DOHH2 (cell line): ENCODE measurements at regions not wholly inside any gene's neighbourhood (a gene's known extent, or its start where the extent isn't known, plus 50 kb on each side); places are given as distances from the start of the nearest gene placed in this dataset.

Source experiments
- H3F3A ChIP-seq: fragments of 200-600 bp; sonication (generic), shearing (Covaris generic); 2 replicates; pipeline ENCODE4 v1.6.0; 2016; ENCODE audit warnings: antibody characterized with exemption, mild to moderate bottlenecking; ENCODE audit not compliant: control insufficient read depth, insufficient read depth
- H3K27ac ChIP-seq: fragments of 200-600 bp; sonication (generic); 2 replicates; pipeline ENCODE4 v1.5.1; 2014; ENCODE audit warnings: low read depth, mild to moderate bottlenecking, low read length, moderate library complexity
- H3K27me3 ChIP-seq: fragments of 200-600 bp; sonication (generic); 2 replicates; pipeline ENCODE4 v1.6.1; 2014; ENCODE audit warnings: mild to moderate bottlenecking, low read length, mixed read lengths; ENCODE audit not compliant: control insufficient read depth
- H3K36me3 ChIP-seq: fragments of 200-600 bp; sonication (generic); 2 replicates; pipeline ENCODE4 v1.6.1; 2014; ENCODE audit warnings: mild to moderate bottlenecking, low read length, moderate library complexity, mixed read lengths; ENCODE audit not compliant: control insufficient read depth
- H3K4me1 ChIP-seq: fragments of 200-600 bp; sonication (generic); 2 replicates; pipeline ENCODE4 v1.6.1; 2014; ENCODE audit warnings: mild to moderate bottlenecking, low read length, mixed read lengths; ENCODE audit not compliant: control insufficient read depth
- H3K4me2 ChIP-seq: fragments of 200-600 bp; sonication (generic); 2 replicates; pipeline ENCODE4 v1.6.0; 2014; ENCODE audit warnings: mild to moderate bottlenecking, low read length, moderate library complexity
- H3K4me3 ChIP-seq: fragments of 200-600 bp; sonication (generic); 2 replicates; pipeline ENCODE4 v1.5.1; 2014; ENCODE audit warnings: mild to moderate bottlenecking, low read length, mixed read lengths
- H3K79me2 ChIP-seq: fragments of 200-600 bp; sonication (generic); 2 replicates; pipeline ENCODE4 v1.6.1; 2014; ENCODE audit warnings: mild to moderate bottlenecking, low read length, mixed read lengths; ENCODE audit not compliant: control insufficient read depth
- H3K9me2 ChIP-seq: fragments of 200-600 bp; sonication (generic); replicated peaks from 2 replicates; pipeline ENCODE4 v1.6.1; 2014; ENCODE audit warnings: mild to moderate bottlenecking, low read length, mixed read lengths; ENCODE audit not compliant: control insufficient read depth
- H3K9me3 ChIP-seq: fragments of 200-600 bp; sonication (generic); 2 replicates; pipeline ENCODE4 v1.6.1; 2014; ENCODE audit warnings: antibody characterized with exemption, low read length, mixed read lengths; ENCODE audit not compliant: control insufficient read depth, insufficient read depth
- H4K20me1 ChIP-seq: fragments of 200-600 bp; sonication (generic); 2 replicates; pipeline ENCODE4 v1.6.0; 2014; ENCODE audit warnings: low read depth, mild to moderate bottlenecking, antibody characterized with exemption, low read length, moderate library complexity; ENCODE audit not compliant: control insufficient read depth, insufficient read depth
- CTCF ChIP-seq: fragments of 200-600 bp; sonication (generic); IDR thresholded peaks from one replicate; pipeline ENCODE4 v1.5.1; 2014; ENCODE audit warnings: antibody characterized with exemption, mild to moderate bottlenecking, low read depth, low read length; ENCODE audit not compliant: poor library complexity, severe bottlenecking
- EZH2phosphoT487 ChIP-seq: fragments of 200-600 bp; sonication (generic); IDR thresholded peaks from 2 replicates; pipeline ENCODE4 v1.6.1; 2017; ENCODE audit warnings: borderline replicate concordance, mild to moderate bottlenecking, antibody characterized with exemption, low read length, moderate library complexity, mixed read lengths

- Histone ChIP-seq H4K20me1 (no peaks in the 10 kb centered on the region), H3K27me3 (no peaks in the 10 kb centered on the region), H3K4me1 (no peaks in the 10 kb centered on the region), H3K79me2 (no peaks in the 10 kb centered on the region), H3K9me3 (no peaks in the 10 kb centered on the region), H3K9me2 (no peaks in the 10 kb centered on the region), H3K4me2 (no peak overlapping the region), H3K36me3 (no peaks in the 10 kb centered on the region), H3F3A (no peaks in the 10 kb centered on the region), H3K27ac (no peak overlapping the region), H3K4me3 (no peak overlapping the region)
- TF ChIP-seq CTCF (no peak), EZH2phosphoT487 (no peak)
Observed at GRCh38 chr13:81304121-81304659, 963.3 kb upstream of the SPRY2 start.

DNA sequence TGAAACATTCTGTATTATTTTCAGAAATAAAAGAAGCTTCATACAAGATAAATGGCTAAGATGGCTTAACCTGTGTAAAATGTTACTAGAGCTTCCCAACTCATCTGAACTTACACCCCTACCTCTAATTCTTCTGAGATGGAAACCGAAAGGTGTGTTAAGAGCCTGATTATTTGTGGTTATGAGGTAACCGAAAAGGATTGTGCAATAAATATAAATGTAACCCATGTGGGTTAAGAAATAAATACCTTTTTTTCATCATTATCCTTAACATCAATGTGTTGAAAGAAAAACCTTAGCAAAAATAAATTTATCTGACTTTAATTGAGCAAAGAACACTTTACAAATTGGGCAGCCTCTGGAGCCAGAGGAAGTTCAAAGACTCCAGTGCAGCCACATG is 961.8 kb upstream of the SPRY2 start:
- Histone ChIP-seq H3K4me2 (no peak overlapping the region), H3K36me3 (no peaks in the 10 kb centered on the region), H3K27ac (no peak overlapping the region), H3K9me3 (no peaks in the 10 kb centered on the region), H3K79me2 (no peaks in the 10 kb centered on the region), H3K4me1 (no peaks in the 10 kb centered on the region), H3K9me2 (no peaks in the 10 kb centered on the region), H4K20me1 (no peaks in the 10 kb centered on the region), H3K27me3 (no peaks in the 10 kb centered on the region), H3K4me3 (no peak overlapping the region), H3F3A (no peaks in the 10 kb centered on the region)
- TF ChIP-seq EZH2phosphoT487 = no peak
- no peak for TF ChIP-seq CTCF

DNA sequence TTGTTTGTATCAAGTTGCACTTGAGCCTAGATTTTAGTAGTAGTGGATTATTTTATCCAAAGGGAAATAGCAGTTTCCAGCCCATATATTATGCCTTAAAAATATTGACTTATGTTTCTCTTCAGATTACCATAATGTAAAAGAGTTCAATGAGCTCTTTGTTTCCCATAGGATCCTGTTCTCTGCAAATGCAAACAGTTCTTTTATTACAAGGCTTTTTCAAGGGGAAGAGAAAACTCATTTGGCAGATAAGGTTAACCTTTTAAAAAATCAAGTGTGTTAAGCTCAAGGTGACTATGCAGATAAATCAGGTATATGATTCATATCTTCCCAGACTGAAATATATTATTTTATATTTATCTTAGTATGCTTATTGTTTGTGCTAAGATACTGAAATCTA is 961.2 kb upstream of the SPRY2 start:
- H4K20me1 ChIP-seq = no peaks in the 10 kb centered on the region
- H3K27ac ChIP-seq = no peak overlapping the region
- H3K4me1 ChIP-seq = no peaks in the 10 kb centered on the region
- no peaks in the 10 kb centered on the region for H3K79me2 ChIP-seq
- H3K4me2 ChIP-seq = no peak overlapping the region
- H3K36me3 ChIP-seq = no peaks in the 10 kb centered on the region
- H3K9me2 ChIP-seq = no peaks in the 10 kb centered on the region
- TF ChIP-seq CTCF (no peak), EZH2phosphoT487 (no peak)
- no peaks in the 10 kb centered on the region for H3F3A ChIP-seq
- no peaks in the 10 kb centered on the region for H3K9me3 ChIP-seq
- H3K4me3 ChIP-seq = no peak overlapping the region
- H3K27me3 ChIP-seq = no peaks in the 10 kb centered on the region

- no peak overlapping the region for H3K4me3 ChIP-seq
- no peaks in the 10 kb centered on the region for H3F3A ChIP-seq
- TF ChIP-seq CTCF (no peak), EZH2phosphoT487 (no peak)
- no peaks in the 10 kb centered on the region for H3K9me3 ChIP-seq
- H3K27me3 ChIP-seq = no peaks in the 10 kb centered on the region
- H3K4me1 ChIP-seq = no peaks in the 10 kb centered on the region
- H3K9me2 ChIP-seq = no peaks in the 10 kb centered on the region
- no peaks in the 10 kb centered on the region for H4K20me1 ChIP-seq
- no peak overlapping the region for H3K4me2 ChIP-seq
- no peaks in the 10 kb centered on the region for H3K36me3 ChIP-seq
- H3K79me2 ChIP-seq = no peaks in the 10 kb centered on the region
- no peak overlapping the region for H3K27ac ChIP-seq
Observed at GRCh38 chr13:81295177-81295576, 954.3 kb upstream of the SPRY2 start.
